BLaER1 treated with 17β-estradiol and CSF1 and Interleukin-3, amounts not matched to agents 10 nM and 100 nM (cell line): ENCODE measurements at regions not wholly inside any gene's neighbourhood (a gene's known extent, or its start where the extent isn't known, plus 50 kb on each side); places are given as distances from the start of the nearest gene placed in this dataset.

Experiments
- H3K27ac ChIP-seq, 11 experiments: shearing (Covaris generic); formaldehyde crosslinking; 2 replicates each; pipeline ENCODE4 v1.8.1; 2022
- H3K27me3 ChIP-seq, 11 experiments: shearing (Covaris generic); formaldehyde crosslinking; 2 replicates each; pipeline ENCODE4 v1.8.1; 2022
- H3K36me3 ChIP-seq, 11 experiments: shearing (Covaris generic); formaldehyde crosslinking; 2 replicates each; pipeline ENCODE4 v1.8.1; 2022
- H3K4me1 ChIP-seq, 10 experiments: shearing (Covaris generic); formaldehyde crosslinking; 2 replicates each; pipeline ENCODE4 v1.8.1; 2022
- H3K4me2 ChIP-seq, 11 experiments: shearing (Covaris generic); formaldehyde crosslinking; 2 replicates each; pipeline ENCODE4 v1.8.1; 2022
- H3K4me3 ChIP-seq, 10 experiments: shearing (Covaris generic); formaldehyde crosslinking; 2 replicates each; pipeline ENCODE4 v1.8.1; 2022
- H3K9ac ChIP-seq, 11 experiments: shearing (Covaris generic); formaldehyde crosslinking; 2 replicates each; pipeline ENCODE4 v1.8.1; 2022
- H3K9me3 ChIP-seq, 11 experiments: shearing (Covaris generic); formaldehyde crosslinking; replicated peaks in 1 of 11; 2 replicates each; pipeline ENCODE4 v1.8.1; 2022
- H4K20me1 ChIP-seq, 11 experiments: shearing (Covaris generic); formaldehyde crosslinking; 2 replicates each; pipeline ENCODE4 v1.8.1; 2022
- Cebpa-rat ChIP-seq, 11 experiments: shearing (Covaris generic); IDR thresholded peaks; 2 replicates each; pipeline ENCODE4 v1.8.1; 2022

DNA sequence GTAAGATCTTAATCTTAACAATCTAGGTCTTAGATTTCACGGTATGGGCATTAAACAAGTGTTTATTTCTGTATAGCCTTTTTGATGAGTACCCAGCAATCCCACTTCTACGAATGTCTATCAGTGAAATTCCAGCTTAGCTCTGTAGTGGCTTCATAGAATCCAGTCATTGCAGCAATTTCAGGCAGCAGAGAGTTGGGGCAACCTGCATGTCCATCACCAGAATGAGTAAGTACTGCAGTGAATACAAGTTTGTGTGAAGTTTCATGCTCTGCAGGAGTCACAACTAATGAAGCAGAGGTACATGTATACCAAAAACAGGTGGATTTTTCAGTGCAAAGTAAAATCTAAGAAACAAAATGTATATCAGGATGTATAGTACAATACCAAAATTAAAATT lies 151.7 kb downstream of the OR2B2 start:
- no peaks in the 10 kb centered on the region for H4K20me1 ChIP-seq
- peak overlapping the region in 2 of 11 experiments; percentile 40 to 53; a peak in 3 of 22 replicates for H3K27ac ChIP-seq
- TF ChIP-seq Cebpa-rat (IDR thresholded peaks at IDR 0.05): no peak
- H3K27me3 ChIP-seq: peaks cover 0 to 10% (median 0%) of the 10 kb centered on the region in 11 experiments; a peak in 4 of 22 replicates
- no peak overlapping the region for H3K4me3 ChIP-seq
- no peak overlapping the region for H3K9ac ChIP-seq
- H3K36me3 ChIP-seq: peaks cover 0 to 12% (median 8%) of the 10 kb centered on the region in 11 experiments; a peak in 12 of 22 replicates
- H3K4me1 ChIP-seq: peaks cover 35 to 69% (median 58%) of the 10 kb centered on the region in 10 experiments
- peaks cover 0 to 8% (median 5%) of the 10 kb centered on the region in 11 experiments; a peak in 7 of 22 replicates for H3K9me3 ChIP-seq
- peak overlapping the region in 8 of 11 experiments; percentile 23 to 93 (median 63); a peak in 11 of 22 replicates for H3K4me2 ChIP-seq

DNA sequence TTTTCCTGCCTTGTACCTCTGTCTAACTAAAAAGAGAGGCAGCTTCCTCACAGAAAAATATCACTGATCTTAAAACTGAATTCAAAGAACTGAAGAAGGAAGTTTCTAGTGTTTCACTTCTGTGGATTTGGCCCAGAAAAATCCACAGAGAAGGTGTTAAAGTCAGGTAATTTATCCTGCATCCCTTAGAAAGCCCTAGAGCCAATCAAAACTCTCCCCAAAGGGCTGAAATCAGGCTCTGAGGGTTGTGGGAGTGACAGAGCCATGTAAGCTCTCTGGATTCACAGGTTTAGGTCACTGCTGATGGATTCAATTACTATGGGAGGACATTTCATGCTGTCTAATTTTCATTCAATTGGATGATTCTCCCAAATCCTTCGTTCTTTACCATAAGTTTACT lies 152.3 kb downstream of the OR2B2 start:
- Histone ChIP-seq H3K4me2 (peak overlapping the region in 8 of 11 experiments; percentile 0 to 93 (median 86); a peak in 10 of 22 replicates), H3K27ac (peak overlapping the region in 3 of 11 experiments; percentile 30 to 54 (median 33); a peak in 6 of 22 replicates), H4K20me1 (no peaks in the 10 kb centered on the region), H3K9me3 (peaks cover 0 to 8% (median 5%) of the 10 kb centered on the region in 11 experiments; a peak in 7 of 22 replicates), H3K36me3 (peaks cover 0 to 12% (median 8%) of the 10 kb centered on the region in 11 experiments; a peak in 12 of 22 replicates), H3K4me3 (no peak overlapping the region; a peak in 1 of 20 replicates), H3K4me1 (peaks cover 37 to 75% (median 63%) of the 10 kb centered on the region in 10 experiments), H3K9ac (peak overlapping the region in 5 of 11 experiments; percentile 9 to 32 (median 19); a peak in 4 of 22 replicates), H3K27me3 (peaks cover 0 to 10% (median 0%) of the 10 kb centered on the region in 11 experiments; a peak in 4 of 22 replicates)
- TF ChIP-seq Cebpa-rat (IDR thresholded peaks at IDR 0.05): no peak

DNA sequence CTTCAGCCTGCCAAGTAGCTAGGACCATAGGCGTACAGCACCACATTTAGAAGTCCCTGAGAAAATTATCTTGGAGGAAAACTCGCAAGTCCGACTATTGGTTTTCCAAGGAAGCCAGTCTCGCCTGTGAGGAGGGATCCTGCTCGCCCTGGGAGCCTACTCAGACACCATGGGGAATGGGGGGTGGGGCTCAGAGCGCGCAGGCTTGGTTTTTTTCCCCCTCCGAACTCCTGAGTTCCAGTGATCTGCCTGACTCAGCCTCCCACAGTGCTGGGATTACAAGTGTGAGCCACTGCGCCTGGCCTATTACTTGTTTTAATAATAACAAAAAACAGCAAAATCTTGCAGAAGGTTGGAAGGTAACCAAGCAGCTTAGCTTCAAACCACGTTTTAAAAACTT lies 153.7 kb downstream of the OR2B2 start:
- H3K9me3 ChIP-seq: peaks cover 0 to 8% (median 5%) of the 10 kb centered on the region in 11 experiments; a peak in 7 of 22 replicates
- peaks cover 0 to 11% (median 8%) of the 10 kb centered on the region in 11 experiments; a peak in 12 of 22 replicates for H3K36me3 ChIP-seq
- H3K9ac ChIP-seq: peak overlapping the region; percentile 81 to 96 (median 92); a peak in 11 of 22 replicates
- H3K4me3 ChIP-seq: peak overlapping the region in 9 of 10 experiments; percentile 59 to 79 (median 74); a peak in 15 of 20 replicates
- peak overlapping the region in 7 of 11 experiments; percentile 91 to 97 (median 94); a peak in 12 of 22 replicates for H3K27ac ChIP-seq
- H3K27me3 ChIP-seq: peaks cover 0 to 10% (median 0%) of the 10 kb centered on the region in 11 experiments; a peak in 4 of 22 replicates
- H3K4me1 ChIP-seq: peaks cover 45 to 84% (median 71%) of the 10 kb centered on the region in 10 experiments
- H3K4me2 ChIP-seq: peak overlapping the region; percentile 73 to 94 (median 90)
- no peaks in the 10 kb centered on the region for H4K20me1 ChIP-seq
- no peak for TF ChIP-seq Cebpa-rat (IDR thresholded peaks at IDR 0.05)

DNA sequence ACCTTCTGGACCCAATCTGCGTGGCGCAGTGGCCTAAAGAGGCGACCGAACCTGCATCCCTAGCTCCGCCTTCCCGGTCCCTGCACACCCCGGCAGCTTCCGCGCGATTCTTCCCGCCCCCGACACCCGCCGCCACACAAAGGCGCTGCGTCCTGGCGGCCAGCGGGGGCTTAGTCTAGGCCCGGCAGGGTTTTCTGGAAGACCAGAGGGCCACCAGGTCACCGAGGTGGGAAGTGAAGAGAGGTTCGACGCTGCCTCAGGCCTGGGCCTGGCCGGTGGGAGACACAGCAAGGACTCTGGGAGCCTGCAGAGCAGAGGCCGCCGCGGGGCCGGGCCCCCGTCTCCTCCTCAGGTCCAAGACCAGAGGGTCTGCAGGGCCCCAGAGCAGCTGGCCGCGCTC lies 154.9 kb downstream of the OR2B2 start:
- H3K4me1 ChIP-seq: peaks cover 45 to 83% (median 71%) of the 10 kb centered on the region in 10 experiments
- H3K9me3 ChIP-seq: peaks cover 0 to 4% (median 2%) of the 10 kb centered on the region in 11 experiments; a peak in 7 of 22 replicates
- H3K27me3 ChIP-seq: peaks cover 0 to 10% (median 0%) of the 10 kb centered on the region in 11 experiments; a peak in 4 of 22 replicates
- H3K4me3 ChIP-seq: peak overlapping the region; percentile 58 to 79 (median 74)
- H3K36me3 ChIP-seq: peaks cover 0 to 7% (median 4%) of the 10 kb centered on the region in 11 experiments; a peak in 11 of 22 replicates
- peak overlapping the region; percentile 73 to 94 (median 90) for H3K4me2 ChIP-seq
- no peak for TF ChIP-seq Cebpa-rat (IDR thresholded peaks at IDR 0.05)
- H3K9ac ChIP-seq: peak overlapping the region; percentile 81 to 96 (median 92)
- peak overlapping the region; percentile 66 to 97 (median 94) for H3K27ac ChIP-seq
- no peaks in the 10 kb centered on the region for H4K20me1 ChIP-seq

DNA sequence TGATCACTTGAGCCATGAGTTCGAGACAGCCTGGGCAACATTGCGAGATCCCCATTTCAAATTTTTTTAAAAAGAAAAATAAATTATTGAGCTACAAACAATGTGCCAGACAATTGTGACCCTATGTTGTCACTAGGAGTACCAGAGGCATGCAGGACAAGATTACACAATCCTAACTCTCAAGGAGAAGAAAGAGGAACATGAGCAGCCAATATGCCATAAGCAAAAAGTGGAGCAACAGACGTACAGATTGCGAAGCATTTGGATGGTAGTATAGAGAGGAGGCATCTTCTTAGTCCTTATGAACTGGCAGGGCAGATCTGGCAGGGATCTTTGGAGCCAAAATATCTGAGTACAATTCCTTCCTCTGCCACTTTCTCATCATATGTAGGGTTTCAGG lies 156.4 kb downstream of the OR2B2 start:
- H3K9me3 ChIP-seq: no peaks in the 10 kb centered on the region
- H3K4me2 ChIP-seq: peak overlapping the region in 10 of 11 experiments; percentile 73 to 94 (median 90); a peak in 20 of 22 replicates
- H4K20me1 ChIP-seq: no peaks in the 10 kb centered on the region
- peak; percentile 77 to 97 (median 90) for TF ChIP-seq Cebpa-rat (IDR thresholded peaks at IDR 0.05)
- peaks cover 0 to 10% (median 0%) of the 10 kb centered on the region in 11 experiments; a peak in 4 of 22 replicates for H3K27me3 ChIP-seq
- H3K4me1 ChIP-seq: peaks cover 39 to 68% (median 63%) of the 10 kb centered on the region in 10 experiments
- H3K9ac ChIP-seq: peak overlapping the region in 7 of 11 experiments; percentile 22 to 95 (median 92); a peak in 10 of 22 replicates
- H3K4me3 ChIP-seq: no peak overlapping the region; a peak in 1 of 20 replicates
- no peaks in the 10 kb centered on the region for H3K36me3 ChIP-seq
- H3K27ac ChIP-seq: peak overlapping the region in 9 of 11 experiments; percentile 31 to 97 (median 94); a peak in 17 of 22 replicates

DNA sequence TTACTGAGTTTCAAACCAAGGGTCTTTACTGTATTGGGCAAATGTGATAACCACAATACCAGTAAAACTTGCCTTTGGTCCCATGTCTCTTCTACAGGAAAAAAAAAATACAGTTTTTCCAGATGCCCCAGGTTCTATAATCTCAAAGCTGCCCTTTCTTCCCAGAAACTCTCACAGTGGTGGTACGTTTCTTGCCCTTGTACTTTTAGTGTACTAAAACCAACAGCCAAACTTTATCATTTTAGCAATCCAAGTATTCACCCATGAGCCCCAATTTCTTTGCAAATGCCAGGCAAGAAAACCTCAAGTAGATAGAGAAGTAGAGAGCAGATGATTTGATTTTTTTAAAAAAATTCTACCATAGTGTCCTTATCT lies 157.8 kb downstream of the OR2B2 start:
- no peaks in the 10 kb centered on the region for H3K36me3 ChIP-seq
- H3K4me2 ChIP-seq: peak overlapping the region; percentile 69 to 93 (median 85)
- peaks cover 0 to 10% (median 0%) of the 10 kb centered on the region in 11 experiments; a peak in 4 of 22 replicates for H3K27me3 ChIP-seq
- peaks cover 39 to 54% (median 51%) of the 10 kb centered on the region in 10 experiments for H3K4me1 ChIP-seq
- peak overlapping the region; percentile 46 to 89 (median 74); a peak in 19 of 20 replicates for H3K4me3 ChIP-seq
- H3K9ac ChIP-seq: peak overlapping the region; percentile 8 to 92 (median 60); a peak in 19 of 22 replicates
- TF ChIP-seq Cebpa-rat (IDR thresholded peaks at IDR 0.05): no peak
- peak overlapping the region in 9 of 11 experiments; percentile 34 to 97 (median 94); a peak in 16 of 22 replicates for H3K27ac ChIP-seq
- H4K20me1 ChIP-seq: no peaks in the 10 kb centered on the region
- no peaks in the 10 kb centered on the region for H3K9me3 ChIP-seq

DNA sequence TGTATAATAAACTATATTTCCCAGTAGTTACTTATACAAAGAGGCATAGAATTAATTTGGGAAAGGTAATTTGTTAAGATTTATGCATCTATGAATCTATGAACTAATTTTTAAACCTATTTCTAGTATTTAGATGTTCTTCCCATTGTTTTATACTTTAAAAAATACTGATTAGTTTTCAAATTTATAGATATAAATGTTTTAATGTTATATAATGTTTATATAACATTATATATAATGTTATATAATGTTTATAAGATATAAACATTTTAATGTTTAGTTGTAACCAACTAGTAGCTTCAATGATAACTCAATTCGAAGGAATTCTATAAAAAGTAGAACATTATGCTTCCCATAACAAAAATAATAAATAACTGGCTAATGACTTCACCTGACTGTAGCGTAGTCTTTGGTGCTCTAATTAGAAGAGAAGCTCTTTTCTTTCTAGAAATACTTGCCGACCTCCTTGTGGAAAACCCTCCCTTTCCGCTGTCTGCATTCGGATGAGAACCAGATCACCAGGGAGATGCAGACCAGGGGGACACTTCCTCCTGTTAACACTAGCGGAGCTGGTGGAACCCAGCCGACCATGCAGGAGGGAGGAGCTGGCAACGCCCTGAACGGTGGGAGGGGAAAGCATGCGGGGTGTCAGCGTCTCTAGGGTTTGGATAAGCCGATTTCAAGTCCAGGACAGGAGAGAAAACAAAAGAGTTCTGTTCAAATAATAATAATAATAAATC lies 158.4 kb downstream of the OR2B2 start:
- H3K9ac ChIP-seq: peak overlapping the region; percentile 8 to 92 (median 84); a peak in 19 of 22 replicates
- TF ChIP-seq Cebpa-rat (IDR thresholded peaks at IDR 0.05): no peak

DNA sequence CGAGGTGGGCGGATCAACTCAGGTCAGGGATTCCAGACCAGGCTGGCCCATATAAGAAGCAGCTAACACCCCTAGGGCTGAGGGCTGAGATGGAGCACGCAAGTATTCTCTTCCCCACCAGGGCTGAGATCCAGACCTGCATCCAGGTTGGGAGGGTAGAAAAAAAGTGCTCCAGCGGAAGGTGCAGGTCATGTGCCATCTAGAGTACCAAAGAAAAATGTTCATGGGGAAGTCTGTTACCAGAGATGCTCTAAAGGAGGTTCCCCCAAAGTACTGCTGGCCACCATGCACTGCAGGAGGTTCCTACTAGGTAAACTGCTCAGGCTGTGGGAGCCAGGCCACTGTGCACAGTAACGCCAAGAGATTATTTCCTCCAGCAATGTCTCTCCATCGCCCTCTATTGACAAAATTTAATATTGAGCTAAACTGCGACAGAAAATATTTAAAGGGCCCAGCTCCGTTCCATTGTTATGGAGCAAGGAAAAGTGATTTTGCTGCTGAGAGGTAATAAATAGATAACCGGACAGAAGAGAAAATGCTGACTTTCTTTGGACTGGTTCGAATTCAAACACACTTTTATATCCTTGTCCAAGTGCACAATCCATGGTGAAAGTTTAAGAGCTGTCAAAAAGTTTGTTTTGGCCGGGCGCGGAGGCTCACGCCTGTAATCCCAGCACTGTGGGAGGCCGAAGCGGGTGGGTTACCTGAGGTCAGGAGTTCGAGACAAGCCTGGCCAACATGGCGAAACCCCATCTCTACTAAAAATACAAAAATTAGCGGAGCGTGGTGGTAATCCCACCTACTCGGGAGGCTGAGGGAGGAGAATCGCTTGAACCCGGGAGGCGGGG lies 159.9 kb downstream of the OR2B2 start:
- peak overlapping the region; percentile 77 to 96 (median 86) for H3K27ac ChIP-seq
- no peak for TF ChIP-seq Cebpa-rat (IDR thresholded peaks at IDR 0.05)

More for the DNA sequence above, 158.4 kb downstream of the OR2B2 start:
- Histone ChIP-seq H3K36me3 (no peaks in the 10 kb centered on the region), H3K27me3 (peaks cover 0 to 10% (median 0%) of the 10 kb centered on the region in 11 experiments; a peak in 4 of 22 replicates), H4K20me1 (no peaks in the 10 kb centered on the region), H3K27ac (peak overlapping the region in 10 of 11 experiments; percentile 34 to 97 (median 94); a peak in 16 of 22 replicates), H3K4me3 (peak overlapping the region; percentile 69 to 89 (median 80)), H3K4me1 (peaks cover 39 to 48% (median 46%) of the 10 kb centered on the region in 10 experiments), H3K9me3 (no peaks in the 10 kb centered on the region), H3K4me2 (peak overlapping the region; percentile 73 to 93 (median 85))

More for the DNA sequence above, 159.9 kb downstream of the OR2B2 start:
- Histone ChIP-seq H3K27me3 (peaks cover 0 to 7% (median 0%) of the 10 kb centered on the region in 11 experiments; a peak in 4 of 22 replicates), H3K36me3 (no peaks in the 10 kb centered on the region), H3K4me2 (peak overlapping the region; percentile 48 to 81 (median 72)), H3K4me1 (peaks cover 26 to 35% (median 31%) of the 10 kb centered on the region in 10 experiments), H3K4me3 (peak overlapping the region; percentile 69 to 89 (median 80)), H3K9me3 (no peaks in the 10 kb centered on the region), H3K9ac (peak overlapping the region; percentile 82 to 91 (median 86)), H4K20me1 (no peaks in the 10 kb centered on the region)
